ENCODE measurements at regions not wholly inside any gene's neighbourhood (a gene's known extent, or its start where the extent isn't known, plus 50 kb on each side); places are given as distances from the start of the nearest gene placed in this dataset.
A peak's percentile ranks its signal among the peaks of the same experiment; 100 is the strongest.

- TF ChIP-seq ZBTB44 (tag by site-specific recombination; IDR thresholded peaks at IDR 0.05) = no peak
- TF ChIP-seq SCRT2 (tag by site-specific recombination; IDR thresholded peaks at IDR 0.05) = peak; percentile 52
- TF ChIP-seq ZNF585B (tag by site-specific recombination; IDR thresholded peaks at IDR 0.05) = no peak
- no peak for TF ChIP-seq ZNF37A (tag by site-specific recombination; IDR thresholded peaks at IDR 0.05)
These were observed 1183.6 kb upstream of the ATXN8OS start (continued) for GRCh38 chr13:68923995-68924394.

- ChIA-PET CTCF (no interaction called here), POLR2A (no interaction called here)
- H3K4me3 ChIP-seq (ENCODE audit: low read depth, low read length) = no peak overlapping the region
These were observed 1198.7 kb upstream of the ATXN8OS start for GRCh38 chr13:68908879-68909278.

GRCh38 chr13:68905186-68905585 lies 1202.4 kb upstream of the ATXN8OS start:
- POLR2A ChIA-PET = no interaction called here
- Histone ChIP-seq H3K9me3 (ENCODE audit: control insufficient read depth, insufficient read depth, low read depth, low read length) (no peaks in the 10 kb centered on the region), H3K36me3 (ENCODE audit: control insufficient read depth in 2 of 2, insufficient read depth in 1 of 2, low read length in 2 of 2) (no peaks in the 10 kb centered on the region), H3K4me1 (ENCODE audit: control insufficient read depth, insufficient read depth, low read length) (no peaks in the 10 kb centered on the region), H3K27ac (ENCODE audit: extremely low read depth, low read depth, low read length) (no peak overlapping the region), H3K4me3 (ENCODE audit: low read depth, low read length) (no peak overlapping the region)
- TF ChIP-seq SETDB1 (IDR thresholded peaks at IDR 0.05; ENCODE audit: insufficient read length, low read length) (peak; percentile 13), TRIM28 (IDR thresholded peaks at IDR 0.05; ENCODE audit: borderline replicate concordance, low read length) (peak; percentile 64; the same call in 1 of the 2 replicates), ZNF707 (tag by site-specific recombination; IDR thresholded peaks at IDR 0.05) (no peak), ZBTB6 (tag by site-specific recombination; IDR thresholded peaks at IDR 0.05) (no peak), ZNF555 (tag by site-specific recombination; conservative IDR thresholded peaks at IDR 0.05) (no peak), ZFP41 (tag by site-specific recombination; IDR thresholded peaks at IDR 0.05; ENCODE audit: borderline replicate concordance) (no peak), ZNF585B (tag by site-specific recombination; IDR thresholded peaks at IDR 0.05) (peak; percentile 59), ZNF530 (tag by site-specific recombination; IDR thresholded peaks at IDR 0.05; ENCODE audit: low read depth) (no peak)
- CTCF ChIA-PET = no interaction called here

More at GRCh38 chr13:68908879-68909278, 1198.7 kb upstream of the ATXN8OS start:
- Histone ChIP-seq H3K9me3 (ENCODE audit: control insufficient read depth, insufficient read depth, low read depth, low read length) (no peaks in the 10 kb centered on the region), H3K36me3 (ENCODE audit: control insufficient read depth in 2 of 2, insufficient read depth in 1 of 2, low read length in 2 of 2) (no peaks in the 10 kb centered on the region), H3K27ac (ENCODE audit: extremely low read depth, low read depth, low read length) (no peak overlapping the region), H3K4me1 (ENCODE audit: control insufficient read depth, insufficient read depth, low read length) (no peaks in the 10 kb centered on the region)
- TF ChIP-seq SETDB1 (IDR thresholded peaks at IDR 0.05; ENCODE audit: insufficient read length, low read length) (peak; percentile 66), ZXDB (tag by site-specific recombination; IDR thresholded peaks at IDR 0.05) (no peak), ZNF398 (tag by site-specific recombination; IDR thresholded peaks at IDR 0.05) (no peak), ZNF138 (tag by site-specific recombination; IDR thresholded peaks at IDR 0.05; ENCODE audit: borderline replicate concordance) (no peak), ZNF596 (tag by site-specific recombination; IDR thresholded peaks at IDR 0.05) (no peak), MEIS1 (CRISPR knock-in tag; IDR thresholded peaks at IDR 0.05; ENCODE audit: borderline replicate concordance) (no peak), SP3 (tag by site-specific recombination; IDR thresholded peaks at IDR 0.05) (no peak)
